Retinal pigment epithelial cell (primary cell): ENCODE measurements at regions not wholly inside any gene's neighbourhood (a gene's known extent, or its start where the extent isn't known, plus 50 kb on each side); places are given as distances from the start of the nearest gene placed in this dataset.

ENCODE experiments used
- DNase-seq: peaks from one replicate; pipeline ENCODE4 v3.0.0-alpha.2; 2010; ENCODE audit warnings: low read depth
- H3K4me3 ChIP-seq: 2 replicates; pipeline ENCODE4 v1.5.1; 2011; ENCODE audit warnings: mild to moderate bottlenecking, low read length, control low read depth, moderate library complexity
- CTCF ChIP-seq: conservative IDR thresholded peaks from 2 replicates; pipeline ENCODE4 v1.5.1; 2011; ENCODE audit warnings: low read depth, low read length, control low read depth, inconsistent platforms

DNA sequence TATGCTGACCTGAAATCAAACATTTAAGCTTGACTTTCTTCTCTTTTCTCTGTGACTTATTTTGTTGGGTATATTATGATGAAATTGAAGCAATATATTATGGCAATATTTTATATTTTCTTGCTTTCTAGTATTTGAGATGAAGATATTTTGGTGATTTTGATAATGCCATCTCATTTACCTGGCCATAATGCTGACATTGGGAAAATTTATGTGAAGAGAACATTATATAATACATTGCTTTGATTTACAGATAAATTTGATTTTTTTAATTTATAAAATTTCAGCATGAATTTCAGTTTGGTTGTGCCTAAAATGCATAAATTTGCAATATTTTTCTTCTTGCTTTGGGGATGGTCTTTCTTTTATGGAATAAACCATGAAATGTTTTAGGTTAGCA is 1413.7 kb upstream of the TMEFF2 start:
- DNase-seq = no peak
- no peak overlapping the region for H3K4me3 ChIP-seq
- TF ChIP-seq CTCF = no peak

GRCh38 chr2:193590831-193591230 is 1396.1 kb upstream of the TMEFF2 start:
- TF ChIP-seq CTCF = no peak
- DNase-seq = no peak
- H3K4me3 ChIP-seq = no peak overlapping the region

DNA sequence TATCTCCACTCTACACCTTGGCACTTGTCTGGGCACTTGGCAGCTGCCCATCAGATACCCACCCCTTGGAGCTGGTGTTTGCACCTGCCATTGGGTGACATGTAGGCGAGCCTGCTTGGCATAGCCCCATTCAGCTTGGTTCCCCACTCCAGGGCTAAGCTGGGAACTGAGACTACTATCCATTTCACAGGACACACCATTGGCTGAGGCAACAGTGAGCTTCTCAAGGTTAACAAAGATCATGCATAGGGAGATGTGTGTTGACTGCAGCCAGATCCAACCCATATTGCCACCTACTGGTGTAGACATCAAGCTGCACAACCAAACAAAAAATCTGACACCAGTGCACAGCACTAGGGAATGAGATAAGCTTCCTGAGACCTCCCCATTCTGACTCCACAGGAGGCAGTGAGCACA is 1389.8 kb upstream of the TMEFF2 start:
- no peak overlapping the region for H3K4me3 ChIP-seq
- peak; percentile 6 for DNase-seq
- TF ChIP-seq CTCF = peak; percentile 69

- no peak for DNase-seq
- H3K4me3 ChIP-seq = no peak overlapping the region
- TF ChIP-seq CTCF = peak; percentile 50
These were observed 1389.1 kb upstream of the TMEFF2 start for GRCh38 chr2:193583638-193584400.

DNA sequence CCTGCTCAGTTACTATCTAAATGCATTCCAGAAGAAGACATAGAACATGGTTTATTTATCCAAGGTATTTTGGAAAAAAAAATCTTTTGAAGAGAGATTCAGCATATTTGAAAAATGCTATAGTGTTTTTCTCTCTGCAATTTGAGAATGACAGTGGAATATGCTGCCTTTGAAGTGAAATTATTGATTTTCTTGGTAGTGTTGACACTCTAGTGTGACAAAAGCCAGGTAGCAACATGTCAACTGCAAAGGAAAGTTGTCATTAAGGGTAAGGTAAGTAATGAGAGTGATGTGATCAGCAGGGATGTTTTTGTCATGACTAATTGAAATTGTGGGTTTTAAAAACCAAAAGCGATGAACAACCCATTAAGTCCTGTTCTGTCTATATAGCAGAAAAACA is 1387.1 kb upstream of the TMEFF2 start:
- TF ChIP-seq CTCF = no peak
- no peak for DNase-seq
- H3K4me3 ChIP-seq = no peak overlapping the region

DNA sequence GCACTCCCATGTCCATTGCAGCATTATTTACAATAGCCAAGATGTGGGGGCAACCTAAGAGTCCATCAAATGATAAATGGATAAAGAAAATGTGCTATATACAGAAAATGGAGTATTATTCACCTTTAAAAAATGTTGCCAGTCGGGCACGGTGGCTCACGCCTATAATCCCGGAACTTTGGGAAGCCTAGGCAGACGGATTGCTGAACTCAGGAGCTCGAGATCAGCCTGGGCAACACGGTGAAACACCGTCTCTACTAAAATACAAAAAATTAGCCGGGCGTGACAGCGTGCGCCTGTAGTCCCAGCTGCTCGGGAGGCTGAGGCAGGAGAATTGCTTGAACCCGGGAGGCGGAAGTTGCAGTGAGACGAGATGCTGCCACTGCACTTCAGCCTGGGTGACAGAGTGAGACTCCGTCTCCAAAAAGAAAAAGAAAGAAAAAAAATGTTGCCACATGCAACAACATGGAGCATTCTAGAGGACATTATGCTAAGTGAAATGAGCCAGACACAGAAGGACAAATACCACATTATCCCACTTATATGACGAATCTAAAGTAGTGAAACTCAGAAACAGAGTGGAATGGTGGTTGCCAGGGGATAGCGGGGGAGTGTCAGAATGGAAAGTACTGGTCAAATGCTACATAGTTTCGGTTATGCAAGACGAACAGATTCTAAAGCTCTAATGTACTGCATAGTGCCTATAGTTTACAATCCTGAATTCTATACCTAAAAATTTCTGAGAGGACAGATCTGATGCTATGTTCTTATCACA is 1385.6 kb upstream of the TMEFF2 start:
- H3K4me3 ChIP-seq = no peak overlapping the region
- TF ChIP-seq CTCF = no peak
- no peak for DNase-seq

DNA sequence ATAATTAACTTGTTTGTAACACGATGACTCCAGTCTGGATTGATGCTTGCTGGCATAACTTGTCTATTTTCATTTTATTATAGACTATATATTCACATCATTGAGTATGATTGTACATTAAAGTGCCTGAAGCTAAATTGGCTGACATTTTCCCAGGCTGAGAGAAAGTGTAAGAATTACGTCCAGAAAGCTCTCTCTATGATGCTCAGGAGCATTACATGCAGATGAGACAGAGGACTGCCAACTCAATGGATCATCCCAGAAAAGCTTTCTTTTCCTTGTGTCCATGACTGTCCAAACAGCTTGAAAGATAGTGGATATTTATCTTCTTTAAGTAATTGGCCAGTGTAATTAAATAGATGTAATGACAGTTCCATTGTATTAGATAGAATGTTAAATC is 1372.2 kb upstream of the TMEFF2 start:
- DNase-seq = no peak
- TF ChIP-seq CTCF = no peak
- H3K4me3 ChIP-seq = no peak overlapping the region
